Psoas muscle (tissue), 7 donors: ENCODE measurements at regions not wholly inside any gene's neighbourhood (a gene's known extent, or its start where the extent isn't known, plus 50 kb on each side); places are given as distances from the start of the nearest gene placed in this dataset.

Source experiments
- ATAC-seq, 4 donors: fragments of 200-7000 bp; cut with Tn5 transposase; one replicate each; pipeline ENCODE4 v1.9.1; 2020; ENCODE audit warnings: moderate library complexity in 3 of 4, mild to moderate bottlenecking in 2 of 4
- DNase-seq, 2 donors: peaks; one replicate each; pipeline ENCODE4 v3.0.0-alpha.2; 2020
- H3K27ac ChIP-seq: fragments of 200-600 bp; one replicate; pipeline ENCODE4 v1.8.0; 2022
- H3K27me3 ChIP-seq, 3 donors: fragments of 200-600 bp in 1 of 3; one replicate each; pipeline versions ENCODE4 v1.6.1 to v1.8.0; 2013 to 2022; ENCODE audit warnings: low read length in 2 of 3, mild to moderate bottlenecking in 2 of 3, moderate library complexity in 1 of 3; ENCODE audit not compliant: insufficient read depth in 3 of 3
- H3K36me3 ChIP-seq, 2 donors: fragments of 200-600 bp in 1 of 2; one replicate each; pipeline versions ENCODE4 v1.6.1 to v1.8.0; 2013 to 2022; ENCODE audit warnings: low read depth in 1 of 2, mild to moderate bottlenecking in 1 of 2, moderate library complexity in 1 of 2; ENCODE audit not compliant: insufficient read depth in 1 of 2
- H3K4me1 ChIP-seq: fragments of 200-600 bp; one replicate; pipeline ENCODE4 v1.8.0; 2022
- H3K4me3 ChIP-seq: fragments of 200-600 bp; one replicate; pipeline ENCODE4 v1.8.0; 2022; ENCODE audit warnings: mild to moderate bottlenecking
- H3K9me3 ChIP-seq: fragments of 200-600 bp; one replicate; pipeline ENCODE4 v1.8.0; 2022
- CTCF ChIP-seq: fragments of 200-600 bp; IDR thresholded peaks from one replicate; pipeline ENCODE4 v1.8.0; 2022; ENCODE audit warnings: antibody characterized with exemption
- WGBS, 3 donors: extraction: QIAGEN DNeasy Blood & Tissue Kit; methylation state at CpG; one replicate each; pipeline versions ENCODE4 v1.1.6 to v1.1.7; 2013; 5-methylcytosine and 5-hydroxymethylcytosine counted together
- intact Hi-C, 2 donors: fragments of 100-400 bp; cut with DNase I; formaldehyde crosslinking; loops; one replicate each; pipeline versions ENCODE4 v1.11.0 to v1.14.2; 2022
- donor health status: healthy with polysubstance abuse.
- donor health status: DM: no; HTN: no; CAD: no; lungs with moderate emphysema.
- donor health status: Bipolar disorder and iron deficiency.
- donor health status: healthy.
- donor health status: DM: yes; HTN: yes; CAD: no.
- donor health status: DM: no; HTN: no; CAD: no.
- donor health status: DM: yes; HTN: yes; CAD: no.

- 66 to 76% (median 68%) methylated on average over 10 of the region's 10 CpGs for WGBS, 3 donors
- ATAC-seq (no peak), DNase-seq (no peak)
- no peaks in the 10 kb centered on the region for H3K4me1 ChIP-seq
- peaks cover 7% of the 10 kb centered on the region for H3K9me3 ChIP-seq
- TF ChIP-seq CTCF = no peak
- intact Hi-C loops = no loop called here
- no peak overlapping the region for H3K27ac ChIP-seq
- H3K27me3 ChIP-seq = peaks cover 0 to 23% (median 14%) of the 10 kb centered on the region in 3 donors
- H3K36me3 ChIP-seq = no peaks in the 10 kb centered on the region
- H3K4me3 ChIP-seq = no peak overlapping the region
Observed at GRCh38 chr14:101082036-101082435, 178.5 kb upstream of the RTL1 start.

- Histone ChIP-seq H3K4me3 (no peak overlapping the region), H3K27ac (no peak overlapping the region), H3K36me3 (no peaks in the 10 kb centered on the region), H3K9me3 (peaks cover 7% of the 10 kb centered on the region), H3K27me3 (peaks cover 0 to 16% (median 12%) of the 10 kb centered on the region in 3 donors), H3K4me1 (no peaks in the 10 kb centered on the region)
- no peak for TF ChIP-seq CTCF
- no peak for ATAC-seq
- WGBS, 3 donors = 64 to 74% (median 72%) methylated on average over 10 of the region's 10 CpGs
- intact Hi-C loops = no loop called here
- DNase-seq = no peak
Observed at GRCh38 chr14:101082436-101083384, 179.2 kb upstream of the RTL1 start.

- H3K27me3 ChIP-seq = peaks cover 0 to 5% (median 2%) of the 10 kb centered on the region in 3 donors
- no peak for DNase-seq
- intact Hi-C loops = no loop called here
- H3K27ac ChIP-seq = no peak overlapping the region
- H3K4me1 ChIP-seq = no peaks in the 10 kb centered on the region
- ATAC-seq = no peak
- 62 to 72% (median 71%) methylated on average over 18 of the region's 18 CpGs for WGBS, 3 donors
- H3K36me3 ChIP-seq = no peaks in the 10 kb centered on the region
- TF ChIP-seq CTCF = no peak
- peaks cover 7% of the 10 kb centered on the region for H3K9me3 ChIP-seq
- no peak overlapping the region for H3K4me3 ChIP-seq
Observed at GRCh38 chr14:101083564-101084435, 180.3 kb upstream of the RTL1 start.

- H3K36me3 ChIP-seq = no peaks in the 10 kb centered on the region
- H3K27ac ChIP-seq = no peak overlapping the region
- 93 to 95% (median 93%) methylated on average over 6 of the region's 6 CpGs for WGBS, 3 donors
- DNase-seq = no peak
- H3K4me3 ChIP-seq = no peak overlapping the region
- intact Hi-C loops = no loop called here
- no peak for TF ChIP-seq CTCF
- ATAC-seq = no peak
- H3K4me1 ChIP-seq = no peaks in the 10 kb centered on the region
- H3K27me3 ChIP-seq = peaks cover 0 to 4% (median 2%) of the 10 kb centered on the region in 3 donors
- H3K9me3 ChIP-seq = peaks cover 7% of the 10 kb centered on the region
Observed at GRCh38 chr14:101084436-101084826, 180.9 kb upstream of the RTL1 start.
